IPS-18c (cell line): ENCODE measurements at regions not wholly inside any gene's neighbourhood (a gene's known extent, or its start where the extent isn't known, plus 50 kb on each side); places are given as distances from the start of the nearest gene placed in this dataset.

Experiments
- H3K4me3 ChIP-seq: 2 replicates; pipeline ENCODE4 v1.7.0; 2013; ENCODE audit warnings: low read depth, mild to moderate bottlenecking, low read length, moderate library complexity; ENCODE audit not compliant: insufficient read depth
- H3K9me3 ChIP-seq: one replicate; pipeline ENCODE4 v1.6.1; 2013; ENCODE audit warnings: mild to moderate bottlenecking, low read length, moderate library complexity; ENCODE audit not compliant: control insufficient read depth, insufficient read depth

DNA sequence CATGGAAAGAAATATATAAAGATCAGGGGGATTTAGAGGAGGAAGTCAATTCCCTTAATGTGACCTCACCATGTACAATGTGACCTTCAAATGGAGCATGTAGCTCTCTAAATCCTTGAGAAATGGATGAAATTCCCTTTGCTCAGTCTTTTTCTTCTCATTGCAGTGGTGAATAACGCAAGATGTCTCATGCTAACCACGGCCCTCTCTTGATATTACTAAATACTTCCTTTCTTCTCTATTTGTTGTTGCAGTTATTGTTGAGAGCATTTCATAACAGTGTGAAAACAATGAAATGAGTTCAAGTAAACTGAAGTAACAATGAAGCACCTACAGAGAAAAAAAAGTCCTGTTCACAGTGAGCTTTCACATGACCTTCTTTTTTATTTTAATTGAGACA is 55.6 kb downstream of the ZNF281 start:
- Histone ChIP-seq H3K4me3 (no peak overlapping the region), H3K9me3 (no peaks in the 10 kb centered on the region)

DNA sequence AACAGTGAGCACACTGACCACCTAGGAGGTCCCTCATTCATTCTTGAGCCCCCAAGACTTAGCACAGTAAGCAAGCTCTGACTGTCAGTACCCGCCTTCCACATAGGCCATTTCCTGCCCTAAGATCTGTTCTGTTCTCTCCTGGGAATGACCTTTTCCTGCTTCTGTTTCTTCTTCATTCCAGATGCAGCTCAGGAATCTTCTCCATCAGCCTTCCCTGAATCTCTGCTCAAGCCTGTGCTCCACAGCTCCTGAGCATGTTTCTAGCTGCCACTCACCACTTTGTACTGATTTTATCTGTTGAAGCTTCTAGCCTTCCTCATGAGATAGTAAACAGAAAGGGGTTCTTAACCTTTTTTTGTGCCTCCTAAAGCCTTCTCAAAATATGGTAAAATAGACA is 56.6 kb downstream of the ZNF281 start:
- Histone ChIP-seq H3K4me3 (no peak overlapping the region), H3K9me3 (no peaks in the 10 kb centered on the region)

DNA sequence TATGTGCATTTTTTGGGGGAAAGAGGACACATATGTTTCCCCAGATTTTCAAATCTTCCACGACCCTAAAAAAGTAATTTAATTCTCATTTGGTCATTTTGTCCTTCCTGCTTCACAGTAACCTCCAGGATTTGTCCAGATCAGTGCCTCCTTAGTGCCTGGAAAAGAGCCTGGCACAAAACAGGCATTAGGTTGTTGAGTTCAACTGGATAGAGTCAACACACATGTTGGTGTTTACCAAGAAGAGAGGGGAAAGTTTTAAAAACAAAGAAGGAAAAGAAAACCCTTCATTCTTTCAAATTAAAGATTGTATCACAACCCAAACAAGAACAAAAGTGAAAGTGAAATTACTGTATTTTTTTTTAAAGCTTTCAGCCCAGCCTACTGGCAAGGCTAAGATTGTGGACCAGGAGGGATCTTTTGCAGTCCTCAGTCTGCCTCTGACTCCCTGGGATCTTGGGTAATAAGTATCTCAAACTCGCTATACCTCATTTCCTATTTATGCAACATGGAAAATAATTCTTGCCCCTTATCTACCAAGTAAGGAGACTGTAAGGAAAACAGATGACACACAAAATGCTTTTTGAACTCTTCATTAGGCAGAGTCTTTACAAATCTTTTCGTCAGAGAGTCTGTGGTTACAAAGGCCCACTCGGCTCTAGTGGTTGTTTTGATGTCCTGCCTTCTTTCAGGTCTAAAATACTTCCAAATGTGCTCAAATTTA is 57.8 kb downstream of the ZNF281 start:
- Histone ChIP-seq H3K4me3 (no peak overlapping the region), H3K9me3 (no peaks in the 10 kb centered on the region)

DNA sequence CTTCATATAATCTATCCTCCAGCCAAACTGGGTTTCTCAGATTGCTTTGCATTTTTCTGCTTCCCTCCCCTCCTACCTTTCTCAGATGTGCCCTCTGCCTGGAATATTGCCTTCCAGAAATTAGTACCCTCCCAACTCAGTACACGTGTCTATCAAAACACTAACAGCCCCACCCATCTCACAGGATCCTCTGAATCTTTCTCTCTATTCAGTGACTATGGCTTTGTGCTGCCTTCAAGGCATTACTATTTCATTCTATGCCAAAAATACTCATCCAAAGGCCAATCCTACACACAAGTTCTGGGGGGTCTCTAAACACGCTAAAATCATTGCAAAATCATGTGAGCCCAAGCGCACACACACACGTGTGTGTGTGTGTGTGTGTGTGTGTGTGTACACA is 58.4 kb downstream of the ZNF281 start:
- no peak overlapping the region for H3K4me3 ChIP-seq
- no peaks in the 10 kb centered on the region for H3K9me3 ChIP-seq

DNA sequence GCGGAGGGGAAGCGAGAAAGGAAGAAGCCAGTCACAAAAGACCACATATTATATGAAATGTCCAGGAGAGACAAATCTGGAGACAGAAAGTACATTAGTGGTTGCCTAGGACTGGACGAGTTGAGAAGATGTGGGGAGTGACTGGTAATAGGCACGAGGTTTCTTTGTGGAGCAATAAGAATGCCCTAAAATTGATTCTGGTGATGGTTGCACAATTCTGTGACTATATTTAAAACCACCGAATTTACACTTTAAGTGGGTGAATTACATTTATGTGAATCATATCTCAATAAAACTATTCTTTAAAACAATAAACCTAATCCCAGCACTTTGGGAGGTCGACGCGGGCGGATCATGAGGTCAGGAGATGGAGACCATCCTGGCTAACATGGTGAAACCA is 63.1 kb downstream of the ZNF281 start:
- Histone ChIP-seq H3K4me3 (no peak overlapping the region), H3K9me3 (no peaks in the 10 kb centered on the region)

DNA sequence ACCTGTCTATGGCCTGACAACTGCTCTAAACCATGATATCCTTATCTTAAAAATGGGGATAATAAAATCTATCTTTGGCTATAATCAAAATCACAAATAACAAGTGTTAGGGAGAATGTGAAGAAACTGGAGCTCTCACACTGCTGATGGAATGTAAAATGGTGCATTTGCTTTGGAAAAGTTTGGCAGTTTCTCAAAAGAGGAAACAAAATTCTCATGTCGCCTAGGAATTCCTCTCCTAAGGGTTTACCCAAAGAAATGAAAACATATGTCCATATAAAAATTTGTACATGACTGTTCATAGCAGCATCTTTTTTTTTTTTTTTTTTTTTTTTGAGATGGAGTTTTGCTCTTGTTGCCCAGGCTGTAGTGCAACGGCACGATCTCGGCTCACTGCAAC is 64.3 kb downstream of the ZNF281 start:
- Histone ChIP-seq H3K4me3 (no peak overlapping the region), H3K9me3 (no peaks in the 10 kb centered on the region)

GRCh38 chr1:200343874-200344273 is 66.0 kb downstream of the ZNF281 start:
- Histone ChIP-seq H3K9me3 (no peaks in the 10 kb centered on the region), H3K4me3 (no peak overlapping the region)

GRCh38 chr1:200342511-200343311 is 67.1 kb downstream of the ZNF281 start:
- Histone ChIP-seq H3K9me3 (no peaks in the 10 kb centered on the region), H3K4me3 (no peak overlapping the region)

DNA sequence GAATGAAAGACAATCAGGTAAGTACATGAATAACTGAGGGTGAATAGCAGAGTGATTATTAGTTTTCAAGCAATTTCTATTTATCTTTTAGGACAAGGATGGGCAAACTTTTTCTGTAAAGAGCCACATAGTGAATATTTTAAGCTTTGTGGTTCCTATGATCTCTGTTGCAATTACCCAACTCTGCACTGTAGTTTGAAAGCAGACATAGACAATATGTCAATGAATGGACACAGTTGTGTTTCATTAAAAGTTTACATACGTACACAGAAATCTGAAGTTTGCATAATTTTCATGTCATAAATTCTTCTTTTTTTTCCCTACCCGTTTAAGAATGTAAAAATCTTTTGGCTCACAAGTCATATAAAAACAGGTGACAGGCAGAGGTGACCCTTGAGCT is 71.4 kb downstream of the ZNF281 start:
- no peak overlapping the region for H3K4me3 ChIP-seq
- H3K9me3 ChIP-seq = no peaks in the 10 kb centered on the region

DNA sequence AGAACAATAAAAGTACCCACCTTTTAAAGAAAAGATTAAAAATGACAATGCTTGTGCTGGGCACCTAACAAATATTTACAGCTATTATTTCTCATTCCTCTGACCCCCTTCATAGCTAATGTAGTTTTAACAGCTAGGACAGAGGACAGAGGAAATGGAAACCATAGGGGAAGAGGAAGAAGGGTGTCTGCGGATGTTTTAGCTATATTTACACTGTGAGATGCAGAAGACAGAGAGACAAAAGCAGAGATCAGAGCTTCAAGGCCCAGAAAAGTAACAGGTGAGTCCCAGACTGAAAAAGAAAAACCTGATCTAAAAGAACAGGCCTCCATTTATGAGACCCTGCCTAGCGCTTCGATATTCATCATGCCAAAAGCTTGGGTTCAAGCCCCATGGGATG is 72.0 kb downstream of the ZNF281 start:
- no peak overlapping the region for H3K4me3 ChIP-seq

GRCh38 chr1:200337410-200337809 is 72.4 kb downstream of the ZNF281 start:
- Histone ChIP-seq H3K4me3 (no peak overlapping the region), H3K9me3 (no peaks in the 10 kb centered on the region)

More for the DNA sequence above, 72.0 kb downstream of the ZNF281 start:
- no peaks in the 10 kb centered on the region for H3K9me3 ChIP-seq

- Histone ChIP-seq H3K9me3 (no peaks in the 10 kb centered on the region), H3K4me3 (no peak overlapping the region)
Measured at GRCh38 chr1:200336901-200337391, 72.9 kb downstream of the ZNF281 start.

- Histone ChIP-seq H3K9me3 (no peaks in the 10 kb centered on the region), H3K4me3 (no peak overlapping the region)
Measured at GRCh38 chr1:200336101-200336845, 73.6 kb downstream of the ZNF281 start.

- Histone ChIP-seq H3K9me3 (no peaks in the 10 kb centered on the region), H3K4me3 (no peak overlapping the region)
Measured at GRCh38 chr1:200334661-200335256, 75.1 kb downstream of the ZNF281 start.

DNA sequence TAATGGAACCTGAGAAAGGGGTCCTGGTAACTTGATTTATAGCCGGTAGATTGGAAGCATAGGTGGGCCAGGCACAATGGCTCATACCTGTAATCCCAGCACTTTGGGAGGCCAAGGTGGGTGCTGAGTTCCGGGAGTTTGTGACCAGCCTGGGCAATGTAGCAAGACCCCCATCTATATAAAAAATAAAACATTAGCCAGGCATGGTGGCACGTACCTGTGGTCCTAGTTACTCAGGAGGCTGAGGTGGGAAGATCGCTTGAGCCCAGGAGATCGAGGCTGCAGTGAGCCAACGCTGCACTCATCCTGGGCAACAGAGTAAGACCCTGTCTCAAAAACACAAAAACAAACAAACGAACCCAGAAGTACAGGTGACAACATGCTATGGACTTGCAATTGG is 76.5 kb downstream of the ZNF281 start:
- no peaks in the 10 kb centered on the region for H3K9me3 ChIP-seq
- H3K4me3 ChIP-seq = no peak overlapping the region

- Histone ChIP-seq H3K4me3 (no peak overlapping the region), H3K9me3 (no peaks in the 10 kb centered on the region)
Measured at GRCh38 chr1:200332716-200333115, 77.1 kb downstream of the ZNF281 start.

DNA sequence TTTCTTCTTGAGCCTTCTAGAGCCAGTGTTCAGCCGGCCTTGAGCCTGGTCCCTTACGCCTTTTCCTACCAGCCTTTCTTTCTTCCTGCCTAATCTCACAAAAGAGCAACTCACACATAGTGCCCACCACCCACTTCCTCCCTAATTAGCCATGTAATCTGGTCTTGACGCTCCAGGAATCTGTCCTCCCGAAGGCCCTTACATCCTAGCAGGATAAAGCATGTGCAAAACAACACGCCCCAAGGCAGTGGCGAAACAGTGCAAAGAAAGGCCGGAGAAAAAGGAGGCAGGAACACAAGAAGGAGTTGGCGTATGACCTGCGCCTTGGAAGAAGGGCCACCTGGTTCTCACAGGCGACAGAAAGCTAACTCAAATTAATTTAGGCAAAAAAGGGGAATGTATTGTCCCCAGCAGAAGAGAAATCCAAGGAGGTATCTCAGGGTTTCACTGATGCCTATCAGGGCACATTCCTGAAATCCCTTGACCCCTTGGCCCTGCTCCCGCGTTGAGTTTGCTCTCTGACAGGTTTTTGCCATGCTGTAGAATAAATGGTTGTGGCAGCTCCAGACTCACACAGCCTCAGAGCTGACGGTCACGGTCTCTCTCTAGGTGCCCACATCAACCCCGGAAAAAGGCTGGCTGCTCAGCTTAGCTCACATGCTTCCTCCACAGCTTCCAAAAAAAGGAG is 79.0 kb downstream of the ZNF281 start:
- H3K4me3 ChIP-seq = no peak overlapping the region
- H3K9me3 ChIP-seq = no peaks in the 10 kb centered on the region
